H1 (cell line): ENCODE measurements at regions not wholly inside any gene's neighbourhood (a gene's known extent, or its start where the extent isn't known, plus 50 kb on each side); places are given as distances from the start of the nearest gene placed in this dataset.

Source experiments
- CTCF ChIA-PET: fragments of 300-600 bp; sonication (Branson Sonifier 250); formaldehyde crosslinking; loops from one replicate; lab custom pipeline; 2021; ENCODE audit not compliant: partially characterized antibody; lab: Charles Lee
- POLR2A ChIA-PET: fragments of 300-600 bp; sonication (Branson Sonifier 250); formaldehyde crosslinking; loops from one replicate; lab custom pipeline; 2021; ENCODE audit warnings: inconsistent platforms; ENCODE audit not compliant: partially characterized antibody; lab: Charles Lee
- DNase-seq, 2 experiments: peaks; one replicate each; pipeline versions ENCODE4 v3.0.0 to v3.0.0-alpha.2; 2010 to 2022; ENCODE audit warnings: low spot score in 2 of 2, low read depth in 1 of 2, mixed read lengths in 1 of 2
- FAIRE-seq: peaks from 2 replicates; lab custom pipeline; 2011; peaks lifted over from hg19 to GRCh38; lab: Jason Lieb, UNC
- H2AFZ ChIP-seq: 2 replicates; pipeline ENCODE4 v1.8.1; 2012; ENCODE audit warnings: low read length, inconsistent platforms
- H2AK5ac ChIP-seq: 2 replicates; pipeline ENCODE4 v1.6.1; 2013; ENCODE audit warnings: low read depth, low read length
- H2BK120ac ChIP-seq: replicated peaks from 2 replicates; pipeline ENCODE3; 2013; ENCODE audit warnings: low read depth, low read length, inconsistent platforms
- H2BK12ac ChIP-seq: 2 replicates; pipeline ENCODE4 v1.6.1; 2013; ENCODE audit warnings: low read depth, low read length
- H2BK15ac ChIP-seq: 2 replicates; pipeline ENCODE4 v1.6.1; 2013; ENCODE audit warnings: low read length
- H2BK20ac ChIP-seq: 2 replicates; pipeline ENCODE4 v1.6.1; 2013; ENCODE audit warnings: low read length
- H2BK5ac ChIP-seq: 2 replicates; pipeline ENCODE4 v1.6.1; 2013; ENCODE audit warnings: low read depth, low read length
- H3K14ac ChIP-seq: 2 replicates; pipeline ENCODE4 v1.6.1; 2013; ENCODE audit warnings: inconsistent platforms; ENCODE audit not compliant: insufficient read length
- H3K18ac ChIP-seq: 2 replicates; pipeline ENCODE4 v1.6.1; 2013; ENCODE audit warnings: low read length; ENCODE audit errors: extremely low read depth
- H3K23ac ChIP-seq: 2 replicates; pipeline ENCODE4 v1.6.1; 2013; ENCODE audit warnings: inconsistent platforms; ENCODE audit not compliant: insufficient read length
- H3K23me2 ChIP-seq: 2 replicates; pipeline ENCODE4 v1.6.1; 2013; ENCODE audit warnings: low read depth, low read length
- H3K27ac ChIP-seq: 2 replicates; pipeline ENCODE4 v1.6.1; 2011; ENCODE audit warnings: low read depth, low read length, inconsistent platforms
- H3K27me3 ChIP-seq, 4 experiments: replicated peaks in 1 of 4; 1 replicate in 1 of 4; 2 replicates in 3 of 4; pipeline versions ENCODE4 v1.6.1 to v1.8.1; 2011 to 2013; ENCODE audit warnings: low read length in 3 of 4, mild to moderate bottlenecking in 3 of 4, inconsistent platforms in 2 of 4, mixed read lengths in 2 of 4, moderate library complexity in 1 of 4; ENCODE audit not compliant: control insufficient read depth in 3 of 4, insufficient read depth in 3 of 4; ENCODE audit errors: extremely low read depth in 1 of 4
- H3K36me3 ChIP-seq, 4 experiments: 2 replicates each; pipeline versions ENCODE4 v1.6.1 to v1.8.1; 2011 to 2013; ENCODE audit warnings: mild to moderate bottlenecking in 4 of 4, low read length in 3 of 4, moderate library complexity in 2 of 4, control low read depth in 1 of 4, inconsistent platforms in 1 of 4; ENCODE audit not compliant: insufficient read depth in 4 of 4, control insufficient read depth in 2 of 4
- H3K4ac ChIP-seq: replicated peaks from 2 replicates; pipeline ENCODE3; 2013; ENCODE audit warnings: low read length, low read depth, mixed read lengths, inconsistent platforms; ENCODE audit not compliant: insufficient read length
- H3K4me1 ChIP-seq, 4 experiments: replicated peaks in 1 of 4; 1 replicate in 1 of 4; 2 replicates in 3 of 4; pipeline versions ENCODE4 v1.6.1 to v1.8.1; 2011 to 2013; ENCODE audit warnings: low read length in 3 of 4, inconsistent platforms in 2 of 4, mixed read lengths in 1 of 4; ENCODE audit not compliant: insufficient read depth in 4 of 4, control insufficient read depth in 3 of 4
- H3K4me2 ChIP-seq, 2 experiments: 2 replicates each; pipeline versions ENCODE4 v1.6.1 to v1.8.1; 2011 to 2013; ENCODE audit warnings: low read depth in 2 of 2, low read length in 2 of 2, control low read depth in 1 of 2, inconsistent platforms in 1 of 2, mild to moderate bottlenecking in 1 of 2; ENCODE audit not compliant: insufficient read depth in 1 of 2
- H3K4me3 ChIP-seq, 4 experiments: fragments of 200-600, 300-600 bp in 1 of 4; sonication (generic), shearing (Covaris generic), sonication (Bioruptor Twin) in 1 of 4; 2 replicates each; pipeline versions ENCODE4 v1.5.1 to v1.8.1; 2011 to 2016; ENCODE audit warnings: low read length in 4 of 4, low read depth in 3 of 4, control low read depth in 2 of 4, inconsistent platforms in 2 of 4, mild to moderate bottlenecking in 2 of 4, mixed read lengths in 1 of 4, moderate library complexity in 1 of 4; ENCODE audit not compliant: insufficient read depth in 2 of 4; ENCODE audit errors: extremely low read depth in 1 of 4
- H3K56ac ChIP-seq: replicated peaks from 2 replicates; pipeline ENCODE3; 2013; ENCODE audit warnings: low read depth, mild to moderate bottlenecking, mixed read lengths, low read length, inconsistent platforms; ENCODE audit not compliant: insufficient read length
- H3K79me1 ChIP-seq: 2 replicates; pipeline ENCODE4 v1.6.1; 2013; ENCODE audit warnings: low read depth, low read length, control low read depth
- H3K79me2 ChIP-seq, 2 experiments: 2 replicates each; pipeline versions ENCODE4 v1.6.1 to v1.8.1; 2012 to 2013; ENCODE audit warnings: low read length in 2 of 2, mild to moderate bottlenecking in 2 of 2, inconsistent platforms in 1 of 2; ENCODE audit not compliant: insufficient read depth in 2 of 2, control insufficient read depth in 1 of 2
- H3K9ac ChIP-seq, 4 experiments: replicated peaks in 1 of 4; 1 replicate in 1 of 4; 2 replicates in 3 of 4; pipeline versions ENCODE4 v1.6.1 to v1.8.1; 2011 to 2013; ENCODE audit warnings: low read depth in 3 of 4, low read length in 3 of 4, control low read depth in 2 of 4, mild to moderate bottlenecking in 2 of 4, moderate library complexity in 2 of 4, inconsistent platforms in 1 of 4; ENCODE audit errors: extremely low read depth in 1 of 4
- H3K9me3 ChIP-seq, 2 experiments: 2 replicates each; pipeline versions ENCODE4 v1.6.1 to v1.8.1; 2012 to 2013; ENCODE audit warnings: mild to moderate bottlenecking in 2 of 2, moderate library complexity in 2 of 2, control low read depth in 1 of 2, inconsistent platforms in 1 of 2, low read depth in 1 of 2, low read length in 1 of 2, mixed read lengths in 1 of 2; ENCODE audit not compliant: insufficient read depth in 2 of 2
- H4K20me1 ChIP-seq, 2 experiments: replicated peaks in 1 of 2; 2 replicates each; pipeline versions ENCODE3 to v1.8.1; 2011 to 2013; ENCODE audit warnings: inconsistent platforms in 2 of 2, low read length in 2 of 2, mild to moderate bottlenecking in 1 of 2; ENCODE audit not compliant: insufficient read depth in 2 of 2, control insufficient read depth in 1 of 2
- H4K5ac ChIP-seq: 2 replicates; pipeline ENCODE4 v1.6.1; 2013; ENCODE audit warnings: low read length, low read depth, mixed read lengths, inconsistent platforms; ENCODE audit not compliant: insufficient read length
- H4K8ac ChIP-seq: 2 replicates; pipeline ENCODE4 v1.8.0; 2013; ENCODE audit warnings: mild to moderate bottlenecking, moderate library complexity, low read length, inconsistent platforms; ENCODE audit not compliant: insufficient read depth; ENCODE audit errors: extremely low read depth
- H4K91ac ChIP-seq: replicated peaks from 2 replicates; pipeline ENCODE3; 2013; ENCODE audit warnings: low read length, mixed read lengths, inconsistent platforms; ENCODE audit not compliant: insufficient read length
- ASH2L ChIP-seq: fragments of 200-600, 300-600 bp; sonication (generic); IDR thresholded peaks from one replicate; pipeline ENCODE4 v1.7.1; 2017; ENCODE audit warnings: low read length
- GABPA ChIP-seq: IDR thresholded peaks from 2 replicates; pipeline ENCODE4 v1.6.1; 2011; ENCODE audit warnings: mild to moderate bottlenecking, low read length, moderate library complexity, borderline replicate concordance; ENCODE audit not compliant: insufficient read depth
- KDM5A ChIP-seq: fragments of 200-600 bp; IDR thresholded peaks from 2 replicates; pipeline ENCODE4 v1.7.1; 2012; ENCODE audit warnings: mild to moderate bottlenecking, low read length, inconsistent platforms, mixed read lengths
- RAD21 ChIP-seq, 2 experiments: IDR thresholded peaks in 1 of 2; conservative IDR thresholded peaks in 1 of 2; 2 replicates each; pipeline ENCODE4 v1.6.1; 2011; ENCODE audit warnings: low read depth in 2 of 2, low read length in 2 of 2, improper control_type of control experiment in 1 of 2, inconsistent platforms in 1 of 2, mild to moderate bottlenecking in 1 of 2, moderate library complexity in 1 of 2
- SAP30 ChIP-seq: fragments of 300-600 bp; sonication (generic); IDR thresholded peaks from 2 replicates; pipeline ENCODE4 v1.7.1; 2012; ENCODE audit warnings: low read length, moderate library complexity, mild to moderate bottlenecking, inconsistent platforms; ENCODE audit not compliant: insufficient read depth, insufficient replicate concordance
- TCF12 ChIP-seq: IDR thresholded peaks from 2 replicates; pipeline ENCODE4 v1.6.1; 2011; ENCODE audit warnings: low read depth, mild to moderate bottlenecking, low read length
- TEAD4 ChIP-seq: IDR thresholded peaks from 2 replicates; pipeline ENCODE4 v1.6.1; 2012; ENCODE audit warnings: low read depth, low read length, inconsistent platforms, mixed read lengths
- YY1 ChIP-seq: IDR thresholded peaks from 2 replicates; pipeline ENCODE4 v1.6.1; 2011; ENCODE audit warnings: low read depth, mild to moderate bottlenecking, low read length
- WGBS, 2 experiments: shearing (Covaris generic) in 1 of 2; methylation state at CpG; one replicate each; pipeline versions ENCODE4 v1.1.6 to v1.1.7; 2013 to 2015; ENCODE audit warnings: low lambda C conversion rate in 2 of 2, mixed read lengths in 2 of 2, inconsistent platforms in 1 of 2, low coverage in 1 of 2, missing lambda C conversion rate in 1 of 2; ENCODE audit not compliant: insufficient replicate concordance in 2 of 2, insufficient coverage in 1 of 2, insufficient read length in 1 of 2; ENCODE audit errors: extremely low coverage in 1 of 2, missing lambda C conversion rate in 1 of 2; 5-methylcytosine and 5-hydroxymethylcytosine counted together
- TF ChIP-seq, protein P1 (sequence below): IDR thresholded peaks from 2 replicates; pipeline ENCODE4 v1.6.1; 2011; ENCODE audit warnings: low read length, improper control_type of control experiment
- TF ChIP-seq, protein P2 (sequence below): IDR thresholded peaks from 2 replicates; pipeline ENCODE4 v1.6.1; 2011; ENCODE audit warnings: low read depth, mild to moderate bottlenecking, low read length; ENCODE audit not compliant: insufficient read depth

DNA sequence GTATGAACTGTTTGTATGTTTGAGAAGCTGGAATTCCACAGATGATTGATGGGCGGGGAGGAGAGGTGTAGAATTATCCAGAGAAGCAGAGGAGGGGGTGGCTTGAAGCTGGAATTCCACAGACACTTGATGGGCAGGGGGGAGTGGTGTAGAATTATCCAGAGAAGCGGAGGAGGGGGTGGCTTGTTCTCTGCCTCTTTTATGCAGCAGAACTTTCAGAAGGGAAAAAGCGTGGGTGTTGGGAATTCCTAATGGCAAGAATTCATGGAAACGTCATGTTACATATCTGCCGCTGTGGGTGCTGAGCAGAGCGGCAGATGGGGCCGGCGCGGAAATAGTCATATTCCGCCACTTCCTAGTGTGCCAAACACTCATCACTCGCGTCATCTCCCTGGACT is 167.9 kb upstream of the KCNG1 start:
- H4K8ac ChIP-seq = no peak overlapping the region
- no peak overlapping the region for H2BK12ac ChIP-seq
- H3K79me2 ChIP-seq = no peaks in the 10 kb centered on the region
- no peak overlapping the region for H3K4me2 ChIP-seq
- H3K79me1 ChIP-seq = no peaks in the 10 kb centered on the region
- H3K9ac ChIP-seq = no peak overlapping the region
- no peak overlapping the region for H2BK20ac ChIP-seq
- H4K20me1 ChIP-seq = no peaks in the 10 kb centered on the region
- no peaks in the 10 kb centered on the region for H3K36me3 ChIP-seq
- H3K9me3 ChIP-seq = no peaks in the 10 kb centered on the region
- H3K14ac ChIP-seq = no peak overlapping the region
- no peaks in the 10 kb centered on the region for H3K27me3 ChIP-seq
- H3K18ac ChIP-seq = no peak overlapping the region
- H2AK5ac ChIP-seq = no peak overlapping the region
- no peak overlapping the region for H2AFZ ChIP-seq
- DNase-seq (no peak), FAIRE-seq (no peak)
- H2BK15ac ChIP-seq = no peak overlapping the region
- TF ChIP-seq TCF12 (no peak), ASH2L (no peak), KDM5A (no peak), SAP30 (no peak), YY1 (no peak), TEAD4 (no peak), RAD21 (IDR thresholded peaks at IDR 0.05 in 1 of 2, conservative IDR thresholded peaks at IDR 0.05 in 1 of 2; ENCODE audit: low read depth in 2 of 2, low read length in 2 of 2) (no peak), GABPA (no peak)
- TF ChIP-seq, protein P1, sequence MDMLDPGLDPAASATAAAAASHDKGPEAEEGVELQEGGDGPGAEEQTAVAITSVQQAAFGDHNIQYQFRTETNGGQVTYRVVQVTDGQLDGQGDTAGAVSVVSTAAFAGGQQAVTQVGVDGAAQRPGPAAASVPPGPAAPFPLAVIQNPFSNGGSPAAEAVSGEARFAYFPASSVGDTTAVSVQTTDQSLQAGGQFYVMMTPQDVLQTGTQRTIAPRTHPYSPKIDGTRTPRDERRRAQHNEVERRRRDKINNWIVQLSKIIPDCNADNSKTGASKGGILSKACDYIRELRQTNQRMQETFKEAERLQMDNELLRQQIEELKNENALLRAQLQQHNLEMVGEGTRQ = no peak
- TF ChIP-seq, protein P2, sequence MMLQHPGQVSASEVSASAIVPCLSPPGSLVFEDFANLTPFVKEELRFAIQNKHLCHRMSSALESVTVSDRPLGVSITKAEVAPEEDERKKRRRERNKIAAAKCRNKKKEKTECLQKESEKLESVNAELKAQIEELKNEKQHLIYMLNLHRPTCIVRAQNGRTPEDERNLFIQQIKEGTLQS = no peak
- ChIA-PET POLR2A (no interaction called here), CTCF (no interaction called here)
- H4K5ac ChIP-seq = no peak overlapping the region
- H3K27ac ChIP-seq = no peak overlapping the region
- H4K91ac ChIP-seq = no peak overlapping the region
- H3K56ac ChIP-seq = no peak overlapping the region
- H3K4me1 ChIP-seq = peaks cover 0 to 3% (median 0%) of the 10 kb centered on the region in 4 experiments; a peak in 1 of 7 replicates
- 92% methylated on average over 12 of the region's 12 CpGs; no CpG with 5 or more reads in 1 of the 2 experiments for WGBS, 2 experiments
- no peak overlapping the region for H3K4me3 ChIP-seq
- H3K4ac ChIP-seq = no peak overlapping the region
- no peak overlapping the region for H2BK5ac ChIP-seq
- H3K23me2 ChIP-seq = no peaks in the 10 kb centered on the region; the same call in 1 of the 2 replicates
- no peak overlapping the region for H3K23ac ChIP-seq
- no peak overlapping the region for H2BK120ac ChIP-seq
